ENCODE measurements at regions not wholly inside any gene's neighbourhood (a gene's known extent, or its start where the extent isn't known, plus 50 kb on each side); places are given as distances from the start of the nearest gene placed in this dataset.

GRCh38 chr1:55947446-55947845 is 631.9 kb downstream of the PLPP3 start:
- no peak for DNase-seq

DNA sequence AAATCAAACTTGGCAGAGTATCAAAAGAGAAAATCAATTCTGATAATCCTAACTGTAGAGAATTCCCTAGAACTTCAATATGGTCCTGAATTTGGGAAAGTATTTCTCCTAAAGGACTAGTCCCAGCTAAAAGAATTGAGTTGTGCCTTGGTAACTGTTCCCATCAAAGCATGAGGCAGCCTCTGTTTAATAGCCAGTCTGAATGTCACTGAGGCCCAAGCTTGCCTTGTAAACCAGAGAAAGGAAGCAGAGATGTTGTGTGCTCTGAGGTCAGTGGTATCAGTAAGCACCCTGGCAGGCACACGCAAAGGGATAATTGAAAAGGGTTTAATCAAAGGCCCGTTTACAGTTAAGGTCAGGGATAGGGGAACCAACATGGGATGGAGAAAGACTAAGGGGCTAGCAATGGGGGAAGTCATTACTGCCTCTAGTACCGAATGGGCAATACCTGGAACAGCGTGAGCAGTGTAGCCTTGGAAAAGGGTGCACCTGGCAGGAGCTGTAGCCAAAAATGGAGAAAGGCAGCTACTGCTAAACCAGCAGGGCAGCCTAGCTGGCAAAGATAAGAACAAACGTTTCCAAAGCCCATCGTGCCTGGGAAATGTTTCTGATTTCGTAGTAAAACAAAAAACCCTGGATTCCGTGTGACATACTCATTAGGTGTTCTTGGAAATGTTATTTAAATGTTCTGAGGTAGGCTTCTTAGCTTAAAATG is 635.5 kb downstream of the PLPP3 start:
- no peak for DNase-seq

DNA sequence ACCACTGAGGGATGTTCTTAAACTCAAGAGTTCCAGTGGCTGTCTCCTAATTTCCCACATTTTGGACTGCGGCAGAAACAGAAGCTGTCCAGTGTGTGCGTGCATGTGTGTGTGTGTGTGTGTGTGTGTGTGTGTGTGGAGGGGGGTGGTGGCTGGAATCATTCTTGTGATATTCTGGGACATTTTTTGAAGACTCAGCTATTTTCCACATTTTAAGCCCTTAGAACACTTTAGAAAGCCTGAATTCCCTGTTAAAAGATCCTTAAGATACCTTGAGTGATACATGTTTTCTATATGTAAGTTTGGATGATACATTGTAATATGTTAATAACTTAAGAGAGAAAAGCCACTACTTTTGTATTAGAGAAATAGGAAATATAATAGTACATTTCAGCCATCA is 636.4 kb downstream of the PLPP3 start:
- no peak for DNase-seq

- DNase-seq = no peak
Observed at GRCh38 chr1:55939866-55940265, 639.5 kb downstream of the PLPP3 start.

DNA sequence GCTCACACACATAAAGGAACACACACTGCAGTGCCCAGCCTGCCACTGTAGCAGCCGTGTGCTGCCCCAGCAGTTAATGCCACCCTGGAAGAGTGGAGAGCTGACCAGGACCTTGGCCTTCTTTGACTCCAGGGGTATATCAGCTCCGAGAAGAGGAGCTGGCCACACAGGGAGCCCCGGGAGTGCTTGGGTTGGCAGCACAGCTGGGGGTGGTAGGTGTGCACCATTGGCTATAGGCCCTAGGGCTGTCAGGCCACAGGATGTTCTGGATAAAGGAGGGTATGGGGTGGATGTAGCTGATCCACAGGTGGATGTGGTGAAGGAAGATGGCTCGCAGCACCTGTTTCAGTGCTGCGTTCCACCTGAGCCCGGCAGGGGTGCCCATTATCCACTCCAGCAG is 640.5 kb downstream of the PLPP3 start:
- no peak for DNase-seq

GRCh38 chr1:55938376-55938850 is 641.0 kb downstream of the PLPP3 start:
- DNase-seq = no peak

- no peak for DNase-seq
Observed at GRCh38 chr1:55937840-55938375, 641.5 kb downstream of the PLPP3 start.

GRCh38 chr1:55935236-55935635 is 644.1 kb downstream of the PLPP3 start:
- DNase-seq = no peak

GRCh38 chr1:55932402-55932801 is 647.0 kb downstream of the PLPP3 start:
- DNase-seq = no peak

DNA sequence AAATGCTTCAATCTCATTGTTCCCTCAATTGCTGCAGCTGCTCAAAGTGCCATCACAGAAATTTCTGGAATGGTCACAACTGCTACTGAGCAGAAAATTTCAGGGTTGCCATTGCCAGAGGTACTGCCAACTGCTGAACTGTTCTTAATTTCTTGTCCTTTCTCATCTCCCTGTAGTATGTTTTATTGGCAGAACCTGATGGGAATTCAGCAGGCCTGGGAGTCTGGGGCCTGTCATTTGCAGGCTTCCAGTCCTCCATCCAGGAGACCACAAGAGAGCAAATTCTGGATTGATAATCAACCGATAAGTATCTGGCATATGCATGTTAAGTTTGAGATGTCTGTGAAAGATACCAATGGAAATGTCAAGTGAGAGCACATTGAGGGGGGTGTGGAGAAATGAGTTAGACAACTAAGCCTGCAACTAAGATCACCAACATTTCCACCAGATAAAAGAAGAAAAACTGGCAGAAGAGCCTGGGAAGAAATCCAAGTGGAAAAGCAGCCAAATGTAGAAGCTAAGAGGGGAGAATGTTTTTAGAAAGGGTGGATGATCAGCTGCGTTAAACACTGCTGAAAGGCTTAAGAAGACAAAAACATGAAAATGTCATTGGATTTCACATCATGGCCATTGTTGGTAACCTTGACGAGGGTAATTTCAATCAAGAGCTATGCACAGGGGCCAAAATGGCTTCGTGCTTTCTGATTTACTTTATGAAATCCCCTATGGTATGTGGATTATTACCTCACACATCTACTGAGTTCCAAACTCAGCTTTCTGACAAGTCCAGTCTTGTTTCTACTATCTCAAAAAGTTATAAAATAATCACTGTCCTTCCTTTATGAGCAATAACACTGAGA is 648.1 kb downstream of the PLPP3 start:
- DNase-seq = no peak

GRCh38 chr1:55929652-55930051 is 649.7 kb downstream of the PLPP3 start:
- DNase-seq = no peak

DNA sequence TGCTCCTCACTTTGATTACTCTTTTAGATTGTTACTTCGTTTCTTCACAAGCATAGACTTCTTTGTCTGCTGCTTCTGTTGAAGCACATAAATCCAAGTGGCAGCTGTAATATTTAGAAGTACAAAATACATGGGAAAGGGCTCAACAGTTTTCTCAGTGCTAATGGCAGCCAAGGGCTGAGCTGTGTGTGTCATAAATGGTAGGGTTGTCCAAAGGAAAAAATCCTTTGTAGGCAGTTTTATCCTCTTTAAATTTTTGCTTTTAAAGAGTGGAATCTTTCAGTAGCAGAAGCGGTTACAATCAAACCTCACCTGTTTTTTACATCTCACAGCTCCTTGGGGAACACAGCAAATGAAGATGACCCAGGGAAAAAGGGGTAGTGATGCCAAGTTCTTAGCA is 650.8 kb downstream of the PLPP3 start:
- DNase-seq = no peak

DNA sequence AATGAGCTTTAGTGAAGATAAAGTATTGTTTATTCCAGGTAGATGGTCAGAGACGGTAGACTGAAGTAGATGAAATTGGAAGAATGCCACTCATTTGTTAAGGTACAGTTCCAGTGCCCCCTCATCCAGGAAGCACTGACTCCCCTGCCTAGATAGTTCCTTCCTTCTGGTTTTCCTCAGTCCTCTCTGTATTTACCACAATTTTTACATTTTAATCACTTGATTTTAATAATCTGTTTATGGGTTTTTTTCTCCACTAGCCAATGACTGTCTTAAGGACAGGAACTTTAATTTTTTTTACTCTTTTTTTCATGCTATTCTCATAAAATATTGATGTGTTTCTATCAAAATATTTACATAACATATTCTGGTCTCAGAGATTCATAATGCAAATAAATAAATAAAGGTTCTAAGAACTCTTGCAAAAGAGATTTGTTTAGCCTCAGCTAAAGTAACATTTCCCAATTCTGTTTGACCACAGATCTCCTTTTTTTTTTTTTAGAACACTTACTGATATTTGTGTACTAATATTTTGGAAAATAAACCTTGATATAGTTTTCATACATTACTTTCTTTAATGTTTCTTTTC is 651.6 kb downstream of the PLPP3 start:
- no peak for DNase-seq

DNA sequence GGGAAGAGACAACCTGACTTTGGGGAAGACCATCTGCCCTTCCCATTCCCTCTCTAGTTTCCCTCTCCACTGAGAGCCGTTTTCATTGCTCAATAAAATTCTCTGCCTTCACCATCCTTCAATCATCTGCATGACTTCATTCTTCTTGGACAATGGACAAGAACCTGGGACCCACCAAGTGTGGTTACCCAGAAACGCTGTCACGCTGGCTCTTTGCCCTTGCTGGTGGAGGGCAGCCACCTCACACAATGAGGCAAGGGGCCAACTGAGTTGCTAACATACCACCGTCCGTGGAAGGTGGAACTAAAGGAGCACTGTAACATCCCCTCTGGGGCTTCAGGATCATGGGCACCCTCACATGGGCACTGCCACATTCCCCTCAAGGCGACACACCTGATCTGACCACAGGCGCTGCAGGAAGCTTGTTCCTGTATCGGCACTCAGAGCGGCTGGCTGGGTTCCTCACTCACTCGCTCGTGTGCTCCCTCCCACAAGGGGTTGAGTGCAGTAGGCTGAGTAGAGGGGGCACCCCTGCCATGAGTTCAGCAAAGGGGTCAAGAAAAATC is 652.4 kb downstream of the PLPP3 start:
- DNase-seq = no peak

DNA sequence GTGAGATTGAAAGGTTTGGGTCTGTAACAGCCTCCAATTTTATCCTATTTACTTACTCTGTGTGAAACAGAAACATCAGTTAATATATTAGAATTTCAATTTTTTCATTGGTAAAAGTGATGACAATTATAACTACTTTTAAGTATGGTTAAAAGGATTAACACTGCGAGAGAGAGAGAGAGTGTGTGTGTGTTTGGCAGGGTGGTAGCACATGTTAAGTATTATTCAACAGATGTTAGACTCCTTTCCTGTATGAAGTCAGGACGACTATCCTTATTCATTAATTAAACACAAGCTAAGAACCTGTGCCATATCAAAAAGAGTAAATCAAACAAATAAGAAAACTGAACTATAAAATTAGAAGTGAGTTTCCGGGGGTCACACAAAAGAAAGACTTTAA is 662.5 kb downstream of the PLPP3 start:
- no peak for DNase-seq

DNA sequence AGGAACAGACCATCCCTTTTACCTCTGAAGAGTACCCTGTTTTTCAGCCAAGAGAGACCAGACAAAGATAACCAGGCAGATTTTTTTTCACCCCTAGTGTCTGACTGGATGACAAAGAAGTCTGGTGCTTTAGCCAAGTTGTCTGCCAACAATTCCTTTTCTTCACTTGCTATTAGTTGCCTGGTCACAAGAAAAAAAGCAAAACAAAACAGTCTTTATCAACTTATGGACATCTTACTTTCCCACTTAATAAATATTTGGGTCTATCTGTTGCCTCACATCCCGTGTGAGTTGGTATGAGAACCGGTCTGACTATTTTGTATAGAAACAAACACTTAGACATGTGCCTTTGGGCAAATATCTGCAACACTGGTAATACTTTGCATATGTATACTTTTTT is 662.9 kb downstream of the PLPP3 start:
- DNase-seq = no peak

DNA sequence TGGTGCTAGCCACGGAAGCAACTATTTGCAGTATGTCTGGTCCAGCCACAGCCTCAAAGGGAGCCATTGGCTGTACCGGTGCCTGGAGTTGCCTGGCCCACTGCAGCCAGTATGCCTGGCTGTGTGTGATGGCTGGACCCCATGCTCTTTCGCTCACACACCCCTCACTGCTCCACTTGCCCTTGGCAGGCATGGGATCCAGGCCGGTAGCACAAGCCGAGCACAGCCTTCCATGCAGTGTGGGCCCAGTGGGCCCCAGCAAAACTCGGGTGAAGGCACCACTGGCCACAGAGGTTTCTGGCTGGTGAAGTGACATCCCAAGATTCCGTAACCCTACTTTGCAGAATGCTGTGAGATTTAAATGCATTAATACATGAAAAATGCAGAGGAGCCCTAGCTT is 665.8 kb downstream of the PLPP3 start:
- DNase-seq = no peak

GRCh38 chr1:55912438-55912837 is 666.9 kb downstream of the PLPP3 start:
- no peak for DNase-seq

- no peak for DNase-seq
Observed at GRCh38 chr1:55904541-55904940, 674.8 kb downstream of the PLPP3 start.

DNA sequence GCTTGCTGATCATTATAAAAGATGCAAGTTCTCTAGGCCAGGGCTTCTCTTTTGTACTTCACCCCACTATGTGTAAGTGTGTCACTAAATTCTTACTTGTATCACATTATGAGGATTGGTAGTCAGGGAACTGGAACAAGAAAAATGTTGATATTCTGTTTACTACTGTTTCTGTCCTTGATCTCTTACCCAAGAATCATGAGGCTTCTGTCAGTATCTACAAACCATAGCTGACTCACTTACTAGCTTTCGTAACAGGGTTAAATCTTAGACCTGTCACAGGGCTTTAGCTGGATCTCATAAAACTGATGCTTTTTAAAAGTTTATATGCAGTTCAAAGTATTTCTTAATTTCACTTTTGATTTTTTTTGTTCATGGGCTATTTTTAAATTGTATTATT is 681.2 kb downstream of the PLPP3 start:
- no peak for DNase-seq

GRCh38 chr1:55896210-55896609 is 681.0 kb upstream of the USP24 start:
- DNase-seq = no peak

GRCh38 chr1:55894521-55894920 is 679.4 kb upstream of the USP24 start:
- DNase-seq = no peak

- DNase-seq = no peak
Observed at GRCh38 chr1:55893155-55893554, 678.0 kb upstream of the USP24 start.
